T-cell (primary cell): ENCODE measurements at regions not wholly inside any gene's neighbourhood (a gene's known extent, or its start where the extent isn't known, plus 50 kb on each side); places are given as distances from the start of the nearest gene placed in this dataset.

Experiments used
- ATAC-seq, 4 experiments: fragments of 200-7000 bp in 3 of 4; fragments of 150-1000 bp in 1 of 4; cut with Tn5 transposase; replicated peaks in 1 of 4; 1 replicate in 3 of 4; 2 replicates in 1 of 4; pipeline ENCODE4 v1.10.0; 2021; ENCODE audit warnings: moderate library complexity in 3 of 4, mild to moderate bottlenecking in 2 of 4, moderate number of reproducible peaks in 1 of 4
- CTCF ChIA-PET, 2 donors: fragments of 300-600 bp; sonication (Branson Sonifier 250); formaldehyde crosslinking; loops; one replicate each; lab custom pipeline; 2022; ENCODE audit warnings: antibody characterized with exemption in 2 of 2; lab: Charles Lee
- POLR2A ChIA-PET, 2 donors: fragments of 300-600 bp; sonication (Branson Sonifier 250); formaldehyde crosslinking; loops; one replicate each; lab custom pipeline; 2022; ENCODE audit warnings: antibody characterized with exemption in 2 of 2; lab: Charles Lee
- DNase-seq, 35 experiments: peaks; one replicate each; pipeline versions ENCODE4 v3.0.0 to v3.0.0-alpha.2; 2013 to 2023
- H3K27ac ChIP-seq: one replicate; pipeline ENCODE4 v1.5.1; 2013; ENCODE audit warnings: low read length
- H3K27me3 ChIP-seq, 2 experiments: replicated peaks in 1 of 2; 1 replicate in 1 of 2; 2 replicates in 1 of 2; pipeline versions ENCODE4 v1.6.1 to v1.7.0; 2013; ENCODE audit warnings: low read length in 1 of 2, mixed read lengths in 1 of 2; ENCODE audit not compliant: control insufficient read depth in 2 of 2, insufficient read depth in 2 of 2; ENCODE audit errors: extremely low read depth in 1 of 2
- H3K36me3 ChIP-seq, 2 donors: 1 replicate in 1 of 2; 2 replicates in 1 of 2; pipeline versions ENCODE4 v1.6.1 to v1.7.0; 2013; ENCODE audit warnings: low read length in 1 of 2; ENCODE audit not compliant: control insufficient read depth in 2 of 2, insufficient read depth in 1 of 2; ENCODE audit errors: extremely low read depth in 1 of 2
- H3K4me1 ChIP-seq, 2 experiments: 1 replicate in 1 of 2; 2 replicates in 1 of 2; pipeline versions ENCODE4 v1.6.1 to v1.7.0; 2013; ENCODE audit warnings: low read length in 2 of 2, mixed read lengths in 1 of 2; ENCODE audit not compliant: insufficient read depth in 2 of 2, control insufficient read depth in 1 of 2; ENCODE audit errors: extremely low read depth in 1 of 2
- H3K4me3 ChIP-seq, 2 donors: 1 replicate in 1 of 2; 2 replicates in 1 of 2; pipeline versions ENCODE4 v1.5.1 to v1.7.0; 2013; ENCODE audit warnings: mild to moderate bottlenecking in 2 of 2, low read length in 1 of 2, moderate library complexity in 1 of 2; ENCODE audit not compliant: control insufficient read depth in 1 of 2; ENCODE audit errors: extremely low read depth in 1 of 2
- H3K9me3 ChIP-seq: 2 replicates; pipeline ENCODE4 v1.7.0; 2013
- H3K27ac Mint-ChIP-seq, 2 donors: one replicate each; pipeline ENCODE4 v1.8.0; 2020 to 2021; ENCODE audit warnings: mild to moderate bottlenecking in 2 of 2, mixed read lengths in 2 of 2
- H3K27me3 Mint-ChIP-seq, 2 donors: one replicate each; pipeline ENCODE4 v1.8.0; 2021 to 2022; ENCODE audit warnings: mixed read lengths in 2 of 2
- H3K36me3 Mint-ChIP-seq: one replicate; pipeline ENCODE4 v1.8.0; 2021; ENCODE audit warnings: mixed read lengths
- H3K4me1 Mint-ChIP-seq, 3 donors: one replicate each; pipeline ENCODE4 v1.8.0; 2020 to 2022; ENCODE audit warnings: mixed read lengths in 3 of 3, mild to moderate bottlenecking in 1 of 3
- H3K4me3 Mint-ChIP-seq, 3 donors: one replicate each; pipeline ENCODE4 v1.8.0; 2020 to 2022; ENCODE audit warnings: mild to moderate bottlenecking in 3 of 3, mixed read lengths in 3 of 3, moderate library complexity in 3 of 3
- H3K9me3 Mint-ChIP-seq, 3 donors: one replicate each; pipeline ENCODE4 v1.8.0; 2020 to 2022; ENCODE audit warnings: mixed read lengths in 3 of 3
- WGBS: methylation state at CpG from one replicate; pipeline ENCODE4 v1.1.5; 2013; ENCODE audit warnings: missing lambda C conversion rate; ENCODE audit not compliant: insufficient coverage; 5-methylcytosine and 5-hydroxymethylcytosine counted together

DNA sequence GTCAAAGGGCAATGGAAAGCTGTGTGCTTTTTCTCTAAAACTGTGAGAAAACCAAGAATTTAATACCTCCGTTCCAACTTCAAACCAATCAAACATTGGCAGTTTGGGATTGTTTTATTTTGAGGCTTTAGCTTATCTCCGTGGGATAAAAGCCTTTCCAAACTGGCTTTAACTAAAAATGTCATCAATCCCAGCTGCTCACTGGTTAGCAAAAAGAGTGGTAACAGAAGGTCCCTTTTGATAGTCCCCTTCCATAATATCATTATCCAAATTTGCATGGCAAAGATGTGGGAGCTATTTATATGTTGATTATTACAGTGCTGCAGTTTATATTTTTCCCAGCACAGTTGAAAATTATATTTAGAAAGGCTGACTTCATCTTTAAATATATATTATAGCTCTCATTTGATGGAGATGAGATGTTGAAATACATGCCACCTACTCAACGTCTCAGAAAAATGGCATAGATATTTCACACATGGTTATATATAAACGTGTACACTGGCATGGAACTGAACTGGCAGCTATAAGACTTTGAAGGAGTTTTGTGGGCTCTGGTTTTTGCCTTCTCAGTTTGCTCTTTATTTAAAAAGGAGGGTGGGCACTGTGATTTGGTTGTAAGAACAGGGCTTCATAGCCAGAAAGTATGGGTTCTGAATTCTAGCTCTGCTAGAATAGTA is 707.1 kb upstream of the SLIT2 start:
- ChIA-PET CTCF (no interaction called here), POLR2A (no interaction called here)
- ATAC-seq, result no peak
- H3K36me3 Mint-ChIP-seq, result no peaks in the 10 kb centered on the region
- no peak overlapping the region for H3K4me3 ChIP-seq
- H3K36me3 ChIP-seq, result no peaks in the 10 kb centered on the region
- WGBS, result no CpG with 5 or more reads among the region's 4 CpGs
- no peaks in the 10 kb centered on the region for H3K4me1 Mint-ChIP-seq
- H3K9me3 Mint-ChIP-seq, result peaks cover 4 to 19% (median 17%) of the 10 kb centered on the region in 3 donors
- DNase-seq, result no peak
- H3K4me1 ChIP-seq, result no peaks in the 10 kb centered on the region
- H3K27me3 Mint-ChIP-seq, result no peaks in the 10 kb centered on the region
- no peaks in the 10 kb centered on the region for H3K27me3 ChIP-seq
- no peak overlapping the region for H3K27ac Mint-ChIP-seq
- no peaks in the 10 kb centered on the region for H3K9me3 ChIP-seq
- H3K27ac ChIP-seq, result no peak overlapping the region
- H3K4me3 Mint-ChIP-seq, result no peak overlapping the region

GRCh38 chr4:19540859-19541540 is 710.7 kb upstream of the SLIT2 start:
- H3K27ac ChIP-seq, result no peak overlapping the region
- peaks cover 16 to 18% (median 16%) of the 10 kb centered on the region in 3 donors for H3K9me3 Mint-ChIP-seq
- H3K4me3 Mint-ChIP-seq, result no peak overlapping the region
- DNase-seq (no peak), ATAC-seq (no peak)
- WGBS, result 56% methylated on average over 1 of the region's 6 CpGs
- no peak overlapping the region for H3K27ac Mint-ChIP-seq
- CTCF ChIA-PET, result no interaction called here
- no peaks in the 10 kb centered on the region for H3K36me3 Mint-ChIP-seq
- POLR2A ChIA-PET, result no interaction called here
- H3K36me3 ChIP-seq, result no peaks in the 10 kb centered on the region
- no peak overlapping the region for H3K4me3 ChIP-seq
- no peaks in the 10 kb centered on the region for H3K27me3 ChIP-seq
- no peaks in the 10 kb centered on the region for H3K27me3 Mint-ChIP-seq
- H3K4me1 ChIP-seq, result no peaks in the 10 kb centered on the region
- no peaks in the 10 kb centered on the region for H3K4me1 Mint-ChIP-seq
- no peaks in the 10 kb centered on the region for H3K9me3 ChIP-seq

DNA sequence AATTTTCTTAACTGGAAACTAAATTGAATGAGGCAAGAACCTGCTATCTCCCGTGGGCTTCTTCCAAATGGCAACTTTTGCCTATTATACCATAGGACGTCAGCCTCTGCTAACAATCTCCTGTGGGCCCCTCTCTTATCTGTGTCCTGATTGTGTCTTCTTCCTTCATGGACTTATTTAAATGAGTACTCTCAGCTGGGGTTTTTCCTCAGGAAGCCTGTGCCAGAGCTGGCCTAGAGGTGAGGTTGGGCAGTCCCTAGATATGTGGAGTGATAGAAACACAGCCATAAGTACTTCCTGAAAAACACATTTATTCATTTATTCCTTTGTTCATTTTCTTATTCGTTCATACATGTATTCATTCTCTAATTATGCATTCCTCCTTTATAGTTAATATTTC is 712.5 kb upstream of the SLIT2 start:
- Mint-ChIP-seq H3K27ac (no peak overlapping the region), H3K4me1 (no peaks in the 10 kb centered on the region), H3K36me3 (no peaks in the 10 kb centered on the region), H3K27me3 (no peaks in the 10 kb centered on the region), H3K9me3 (peaks cover 10 to 18% (median 12%) of the 10 kb centered on the region in 3 donors), H3K4me3 (no peak overlapping the region)
- no peaks in the 10 kb centered on the region for H3K27me3 ChIP-seq
- CTCF ChIA-PET, result no interaction called here
- 67% methylated on average over 1 of the region's 3 CpGs for WGBS
- POLR2A ChIA-PET, result no interaction called here
- no peaks in the 10 kb centered on the region for H3K9me3 ChIP-seq
- no peaks in the 10 kb centered on the region for H3K36me3 ChIP-seq
- DNase-seq (no peak), ATAC-seq (no peak)
- H3K27ac ChIP-seq, result no peak overlapping the region
- no peak overlapping the region for H3K4me3 ChIP-seq
- no peaks in the 10 kb centered on the region for H3K4me1 ChIP-seq

DNA sequence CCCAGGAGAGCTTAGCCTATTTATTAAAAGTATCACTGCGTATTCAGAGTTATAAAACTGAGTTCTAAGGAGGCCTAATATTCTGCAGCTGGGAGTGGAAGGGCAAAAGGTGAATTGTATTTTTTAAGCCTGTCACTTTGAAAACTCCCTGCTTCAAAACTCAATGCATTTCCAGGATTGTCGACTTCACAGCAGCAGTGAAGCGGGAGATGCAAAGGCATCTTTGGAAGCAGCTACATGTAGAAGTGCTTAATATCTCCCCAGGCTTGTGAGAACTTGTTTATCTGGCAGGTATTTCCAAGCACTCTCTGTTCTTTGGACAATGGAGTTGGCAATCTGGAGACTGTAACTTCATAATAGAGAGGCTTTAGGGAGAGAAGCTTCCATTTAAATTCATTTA is 717.5 kb upstream of the SLIT2 start:
- Histone ChIP-seq H3K9me3 (no peaks in the 10 kb centered on the region), H3K4me1 (no peaks in the 10 kb centered on the region), H3K36me3 (no peaks in the 10 kb centered on the region), H3K27me3 (no peaks in the 10 kb centered on the region), H3K4me3 (no peak overlapping the region), H3K27ac (no peak overlapping the region)
- Mint-ChIP-seq H3K27ac (no peak overlapping the region), H3K36me3 (no peaks in the 10 kb centered on the region), H3K4me1 (no peaks in the 10 kb centered on the region), H3K4me3 (no peak overlapping the region), H3K9me3 (peaks cover 12 to 20% (median 19%) of the 10 kb centered on the region in 3 donors), H3K27me3 (no peaks in the 10 kb centered on the region)
- no peak for DNase-seq
- WGBS, result 86% methylated on average over 2 of the region's 3 CpGs
- ChIA-PET CTCF (no interaction called here), POLR2A (no interaction called here)
- no peak for ATAC-seq

- Histone ChIP-seq H3K27me3 (no peaks in the 10 kb centered on the region), H3K9me3 (no peaks in the 10 kb centered on the region), H3K4me3 (no peak overlapping the region), H3K4me1 (no peaks in the 10 kb centered on the region), H3K27ac (no peak overlapping the region), H3K36me3 (no peaks in the 10 kb centered on the region)
- Mint-ChIP-seq H3K4me1 (no peaks in the 10 kb centered on the region), H3K27me3 (no peaks in the 10 kb centered on the region), H3K27ac (no peak overlapping the region), H3K9me3 (peaks cover 6 to 30% (median 17%) of the 10 kb centered on the region in 3 donors), H3K36me3 (no peaks in the 10 kb centered on the region), H3K4me3 (no peak overlapping the region)
- no CpG with 5 or more reads among the region's 5 CpGs for WGBS
- ATAC-seq (no peak), DNase-seq (no peak)
- ChIA-PET CTCF (no interaction called here), POLR2A (no interaction called here)
Measured at GRCh38 chr4:19531906-19532848, 719.5 kb upstream of the SLIT2 start.

GRCh38 chr4:19523964-19524363 is 727.7 kb upstream of the SLIT2 start:
- ChIA-PET CTCF (interaction anchor here (0.6 kb wide), 2 partner anchors 18 to 101 kb away, joined by 3 to 4 read pairs; no protein-coding TSS in a partner anchor), POLR2A (no interaction called here)
- Mint-ChIP-seq H3K27ac (no peak overlapping the region), H3K9me3 (peaks cover 16% of the 10 kb centered on the region in 3 donors), H3K36me3 (no peaks in the 10 kb centered on the region), H3K4me1 (no peaks in the 10 kb centered on the region), H3K27me3 (no peaks in the 10 kb centered on the region), H3K4me3 (no peak overlapping the region)
- Histone ChIP-seq H3K27ac (no peak overlapping the region), H3K36me3 (no peaks in the 10 kb centered on the region), H3K4me3 (no peak overlapping the region), H3K27me3 (no peaks in the 10 kb centered on the region), H3K4me1 (no peaks in the 10 kb centered on the region), H3K9me3 (no peaks in the 10 kb centered on the region)
- no peak for DNase-seq
- 83% methylated on average over 1 of the region's 2 CpGs for WGBS
- ATAC-seq, result no peak
